GM13977 (cell line): ENCODE measurements at regions not wholly inside any gene's neighbourhood (a gene's known extent, or its start where the extent isn't known, plus 50 kb on each side); places are given as distances from the start of the nearest gene placed in this dataset.

Experiments
- DNase-seq: peaks from one replicate; pipeline ENCODE4 v3.0.0; 2012; ENCODE audit warnings: low spot score
- in situ Hi-C: fragments of 300-500 bp; cut with MboI; formaldehyde crosslinking; loops from one replicate; pipeline ENCODE4 v1.12.0; 2022; ENCODE audit warnings: low sequenced_read_pairs, low pct_unique_long_range_greater_than_20kb, mixed read lengths, inconsistent platforms; ENCODE audit not compliant: unreplicated experiment
- TF ChIP-seq, protein P1 (sequence below): IDR thresholded peaks from 2 replicates; pipeline ENCODE4 v1.5.1; 2012; ENCODE audit warnings: mild to moderate bottlenecking, control low read depth; ENCODE audit not compliant: insufficient read depth; ENCODE audit errors: extremely low read depth, missing control alignments

DNA sequence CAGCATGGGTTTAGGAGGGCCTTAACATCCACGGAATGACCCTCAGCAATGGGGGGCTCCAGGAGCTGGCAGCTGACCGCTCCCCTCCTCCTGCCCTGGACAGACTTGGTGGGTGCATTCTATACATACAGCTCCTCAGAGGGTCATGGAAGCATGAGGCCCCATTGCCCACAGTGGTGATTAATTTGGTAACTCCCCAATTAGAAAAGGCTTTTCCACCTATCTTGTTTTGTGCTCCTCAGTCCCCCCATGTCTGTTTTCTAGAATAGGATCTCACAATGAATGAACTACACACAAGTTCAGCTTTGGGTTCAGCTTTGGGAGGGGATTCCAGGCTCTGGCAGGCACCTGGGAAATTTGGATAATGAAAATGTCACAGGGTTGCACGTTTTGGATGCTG lies 707.8 kb downstream of the UQCRFS1 start:
- DNase-seq: no peak
- in situ Hi-C loops: no loop called here
- TF ChIP-seq, protein P1, sequence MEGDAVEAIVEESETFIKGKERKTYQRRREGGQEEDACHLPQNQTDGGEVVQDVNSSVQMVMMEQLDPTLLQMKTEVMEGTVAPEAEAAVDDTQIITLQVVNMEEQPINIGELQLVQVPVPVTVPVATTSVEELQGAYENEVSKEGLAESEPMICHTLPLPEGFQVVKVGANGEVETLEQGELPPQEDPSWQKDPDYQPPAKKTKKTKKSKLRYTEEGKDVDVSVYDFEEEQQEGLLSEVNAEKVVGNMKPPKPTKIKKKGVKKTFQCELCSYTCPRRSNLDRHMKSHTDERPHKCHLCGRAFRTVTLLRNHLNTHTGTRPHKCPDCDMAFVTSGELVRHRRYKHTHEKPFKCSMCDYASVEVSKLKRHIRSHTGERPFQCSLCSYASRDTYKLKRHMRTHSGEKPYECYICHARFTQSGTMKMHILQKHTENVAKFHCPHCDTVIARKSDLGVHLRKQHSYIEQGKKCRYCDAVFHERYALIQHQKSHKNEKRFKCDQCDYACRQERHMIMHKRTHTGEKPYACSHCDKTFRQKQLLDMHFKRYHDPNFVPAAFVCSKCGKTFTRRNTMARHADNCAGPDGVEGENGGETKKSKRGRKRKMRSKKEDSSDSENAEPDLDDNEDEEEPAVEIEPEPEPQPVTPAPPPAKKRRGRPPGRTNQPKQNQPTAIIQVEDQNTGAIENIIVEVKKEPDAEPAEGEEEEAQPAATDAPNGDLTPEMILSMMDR: no peak

DNA sequence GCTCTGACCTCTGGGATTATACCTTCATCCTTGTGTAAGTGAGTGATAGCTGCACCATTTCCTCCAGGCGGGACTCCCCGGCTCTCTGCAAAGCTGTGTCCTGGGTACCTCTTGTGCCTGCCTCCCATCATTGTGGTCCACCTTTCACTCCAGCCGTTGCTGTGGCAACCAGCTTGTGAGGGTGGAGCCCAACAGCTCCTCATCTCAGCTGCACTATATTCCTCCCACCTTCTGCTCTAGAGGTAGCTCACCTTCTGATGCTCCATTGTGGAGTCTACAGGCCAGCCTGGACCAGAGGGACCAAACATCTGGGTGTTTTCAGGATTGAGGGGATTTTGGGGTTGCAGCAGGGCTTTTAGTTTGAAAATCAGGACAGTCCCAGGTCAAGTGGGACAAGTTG lies 708.2 kb downstream of the UQCRFS1 start:
- TF ChIP-seq, protein P1: no peak
- DNase-seq: no peak
- in situ Hi-C loops: no loop called here

DNA sequence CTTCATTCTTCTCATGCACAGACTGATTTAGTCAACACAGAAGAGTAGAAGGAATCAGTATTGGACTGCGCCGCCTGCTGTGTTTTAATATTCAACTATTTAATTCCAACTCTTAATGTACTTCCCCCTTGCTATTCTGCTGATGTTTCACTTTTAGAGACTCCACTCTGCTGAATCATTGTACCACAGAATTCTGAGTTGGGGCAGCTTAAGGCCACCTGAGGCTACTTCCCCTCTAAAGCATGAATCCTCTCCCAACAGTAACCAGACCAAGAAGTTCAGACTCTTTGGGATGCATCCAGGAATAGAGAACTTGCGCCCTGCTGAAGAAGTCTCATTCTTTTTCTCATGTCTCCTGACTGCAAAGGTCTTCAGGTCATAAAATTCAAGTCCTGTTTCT lies 708.8 kb downstream of the UQCRFS1 start:
- TF ChIP-seq, protein P1: no peak
- DNase-seq: no peak
- in situ Hi-C loops: no loop called here

DNA sequence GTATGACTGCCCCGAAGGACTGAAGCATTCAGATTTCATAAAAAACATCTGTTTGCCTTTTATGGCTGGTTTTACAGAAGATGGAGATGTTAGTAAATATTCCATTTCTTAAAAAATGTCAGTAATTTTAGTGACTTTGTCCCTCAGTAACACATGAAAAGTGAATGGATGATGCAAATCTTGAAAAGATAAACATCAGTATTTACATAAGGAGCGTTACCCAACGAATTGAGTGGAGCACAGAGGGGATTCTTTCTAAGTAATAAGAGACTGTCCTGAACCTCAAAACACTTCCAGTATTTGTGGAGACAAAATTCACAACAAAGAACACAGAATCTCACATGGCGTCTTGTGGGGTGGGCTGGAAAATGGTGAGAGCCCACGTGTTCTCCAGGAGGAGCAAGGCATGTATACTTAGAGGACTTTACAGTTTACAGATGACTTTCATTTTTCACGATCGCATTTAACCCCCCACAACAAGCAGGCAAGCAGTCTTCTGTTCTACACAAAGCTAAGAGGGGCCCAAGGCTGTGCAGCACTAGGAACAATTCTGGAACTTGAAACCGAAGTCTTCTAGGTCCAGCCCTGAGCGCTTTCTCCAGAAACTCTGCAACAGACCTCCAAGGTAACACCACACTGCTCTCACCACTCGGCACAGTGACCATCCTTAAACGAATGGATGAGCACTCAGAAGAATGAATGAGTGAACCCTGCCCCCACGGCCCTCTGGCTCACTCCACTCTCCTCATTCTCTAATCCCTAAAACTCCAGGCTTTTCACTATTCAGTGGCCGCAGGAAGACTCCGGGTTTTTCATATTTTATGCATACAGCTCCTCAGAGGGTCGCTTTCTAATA lies 709.8 kb downstream of the UQCRFS1 start:
- in situ Hi-C loops: no loop called here
- TF ChIP-seq, protein P1: no peak
- DNase-seq: no peak

GRCh38 chr19:28501976-28502375 lies 711.0 kb downstream of the UQCRFS1 start:
- no peak for DNase-seq
- in situ Hi-C loops: no loop called here
- TF ChIP-seq, protein P1: no peak

- in situ Hi-C loops: no loop called here
- DNase-seq: no peak
- TF ChIP-seq, protein P1: no peak
Measured at GRCh38 chr19:28500982-28501630, 711.8 kb downstream of the UQCRFS1 start.
